Neural cell (in vitro differentiated cells): ENCODE measurements at regions not wholly inside any gene's neighbourhood (a gene's known extent, or its start where the extent isn't known, plus 50 kb on each side); places are given as distances from the start of the nearest gene placed in this dataset.

ENCODE experiments used
- CTCF ChIP-seq: fragments of 450-650 bp; IDR thresholded peaks from 2 replicates; pipeline ENCODE4 v1.5.1; 2014; ENCODE audit warnings: antibody characterized with exemption, mild to moderate bottlenecking, moderate library complexity; ENCODE audit not compliant: poor library complexity, severe bottlenecking
- EP300 ChIP-seq: fragments of 450-650 bp; conservative IDR thresholded peaks from 2 replicates; pipeline ENCODE4 v1.6.1; 2014; ENCODE audit warnings: antibody characterized with exemption, mild to moderate bottlenecking, moderate library complexity; ENCODE audit not compliant: poor library complexity, severe bottlenecking
- EZH2 ChIP-seq: fragments of 200-600, 300-800 bp; shearing (Covaris generic), sonication (generic); IDR thresholded peaks from 2 replicates; pipeline ENCODE4 v1.6.1; 2014; ENCODE audit warnings: antibody characterized with exemption, low read length, borderline replicate concordance, mild to moderate bottlenecking; ENCODE audit not compliant: insufficient read depth, poor library complexity, severe bottlenecking
- MXI1 ChIP-seq: fragments of 450-650 bp; conservative IDR thresholded peaks from 2 replicates; pipeline ENCODE4 v1.6.1; 2014; ENCODE audit warnings: antibody characterized with exemption, mild to moderate bottlenecking; ENCODE audit not compliant: poor library complexity, severe bottlenecking
- REST ChIP-seq: IDR thresholded peaks from 2 replicates; pipeline ENCODE4 v1.6.1; 2012; ENCODE audit warnings: borderline replicate concordance

- TF ChIP-seq CTCF (no peak), EZH2 (no peak), REST (no peak), MXI1 (no peak), EP300 (no peak)
These were observed 129.0 kb downstream of the IRS2 start for GRCh38 chr13:109657395-109657794.
